Adrenal gland (tissue), 9 donors: ENCODE measurements at regions not wholly inside any gene's neighbourhood (a gene's known extent, or its start where the extent isn't known, plus 50 kb on each side); places are given as distances from the start of the nearest gene placed in this dataset.
"Not testable (repeated sequence)": the region's sequence is repeated elsewhere in the genome, so short reads cannot be mapped to it uniquely, and the experiment has no call there.

Experiments used
- DNase-seq, 7 donors: peaks; one replicate each; pipeline ENCODE4 v3.0.0-alpha.2; 2019 to 2020
- H3K27ac ChIP-seq, 5 donors: fragments of 200-600 bp; sonication (generic) in 4 of 5; 1 replicate in 3 of 5; 2 replicates in 2 of 5; pipeline versions ENCODE4 v1.5.1 to v1.8.0; 2016 to 2020; ENCODE audit warnings: mild to moderate bottlenecking in 1 of 5
- H3K27me3 ChIP-seq: fragments of 200-600 bp; 2 replicates; pipeline ENCODE4 v1.8.0; 2021
- H3K36me3 ChIP-seq, 2 donors: fragments of 200-600 bp; replicated peaks in 1 of 2; 1 replicate in 1 of 2; 2 replicates in 1 of 2; pipeline versions ENCODE4 v1.5.1 to v1.8.0; 2018 to 2022
- H3K4me1 ChIP-seq, 2 donors: fragments of 200-600 bp; replicated peaks in 1 of 2; 1 replicate in 1 of 2; 2 replicates in 1 of 2; pipeline versions ENCODE4 v1.5.1 to v1.8.0; 2018 to 2021
- H3K4me3 ChIP-seq, 4 donors: fragments of 200-600 bp; sonication (generic) in 3 of 4; one replicate each; pipeline ENCODE4 v1.5.1; 2016 to 2018
- H3K9me3 ChIP-seq, 3 donors: fragments of 200-600 bp; sonication (generic) in 1 of 3; replicated peaks in 1 of 3; 1 replicate in 2 of 3; 2 replicates in 1 of 3; pipeline versions ENCODE4 v1.5.1 to v1.8.0; 2016 to 2021
- CTCF ChIP-seq, 6 experiments: fragments of 450-650 bp in 4 of 6; fragments of 200-600 bp in 2 of 6; sonication (generic) in 1 of 6; IDR thresholded peaks; 1 replicate in 5 of 6; 2 replicates in 1 of 6; pipeline versions ENCODE4 v1.5.1 to v1.8.0; 2016 to 2021; ENCODE audit warnings: antibody characterized with exemption in 6 of 6, mild to moderate bottlenecking in 2 of 6, moderate library complexity in 1 of 6
- POLR2A ChIP-seq, 2 donors: fragments of 450-650 bp; IDR thresholded peaks; one replicate each; pipeline ENCODE4 v1.6.1; 2017; ENCODE audit warnings: antibody characterized with exemption in 2 of 2, mild to moderate bottlenecking in 2 of 2, moderate library complexity in 1 of 2
- WGBS, 4 donors: extraction: QIAGEN DNeasy Blood & Tissue Kit in 2 of 4; methylation state at CpG; one replicate each; pipeline versions ENCODE4 v1.1.5 to v1.1.7; 2013 to 2017; 5-methylcytosine and 5-hydroxymethylcytosine counted together
- intact Hi-C, 2 donors: fragments of 100-400 bp; cut with DNase I; formaldehyde crosslinking; loops; one replicate each; pipeline versions ENCODE4 v1.14.1 to v1.15.0; 2022 to 2023
- donor health status: healthy with polysubstance abuse.
- donor health status: Bipolar disorder and iron deficiency.
- donor health status: DM: yes; HTN: yes; CAD: no.
- donor health status: DM: no; HTN: no; CAD: no.
- donor health status: DM: no; HTN: no; CAD: no.

GRCh38 chr10:30683496-30683895, 53.9 kb upstream of the LYZL2 start:
- Histone ChIP-seq H3K36me3 (no peaks in the 10 kb centered on the region), H3K4me3 (no peak overlapping the region), H3K9me3 (no peaks in the 10 kb centered on the region), H3K27me3 (peaks cover 11% of the 10 kb centered on the region), H3K27ac (no peak overlapping the region), H3K4me1 (no peaks in the 10 kb centered on the region)
- WGBS, 4 donors: 65 to 79% (median 72%) methylated on average over 10 of the region's 10 CpGs
- TF ChIP-seq POLR2A (IDR thresholded peaks at IDR 0.05) (no peak), CTCF (IDR thresholded peaks at IDR 0.05) (no peak)
- intact Hi-C loops: no loop called here
- DNase-seq: no peak

GRCh38 chr10:30682377-30683199, 53.0 kb upstream of the LYZL2 start:
- DNase-seq: peak; percentile 61 to 86 (median 73)
- H3K27me3 ChIP-seq: peaks cover 11% of the 10 kb centered on the region
- intact Hi-C loops, H3K9me3 ChIP-seq, H3K4me3 ChIP-seq, H3K27ac ChIP-seq, H3K36me3 ChIP-seq, H3K4me1 ChIP-seq: not testable (repeated sequence)
- 48 to 67% (median 54%) methylated on average over 9 of the region's 9 CpGs for WGBS, 4 donors

GRCh38 chr10:30680908-30681307, 51.4 kb upstream of the LYZL2 start:
- DNase-seq: no peak
- intact Hi-C loops: no loop called here
- H3K27me3 ChIP-seq: peaks cover 5% of the 10 kb centered on the region
- no peaks in the 10 kb centered on the region for H3K4me1 ChIP-seq
- WGBS, 4 donors: 20 to 60% (median 44%) methylated on average over 1 of the region's 1 CpG
- no peaks in the 10 kb centered on the region for H3K9me3 ChIP-seq
- TF ChIP-seq CTCF (IDR thresholded peaks at IDR 0.05): no peak
- no peak for TF ChIP-seq POLR2A (IDR thresholded peaks at IDR 0.05)
- H3K27ac ChIP-seq: no peak overlapping the region
- H3K36me3 ChIP-seq: no peaks in the 10 kb centered on the region
- no peak overlapping the region for H3K4me3 ChIP-seq
